CD4-positive, alpha-beta T cell treated with Interleukin-12 subunit alpha and Interleukin-12 subunit beta, for 1 hour (primary cell): ENCODE measurements at regions not wholly inside any gene's neighbourhood (a gene's known extent, or its start where the extent isn't known, plus 50 kb on each side); places are given as distances from the start of the nearest gene placed in this dataset.

Experiments
- DNase-seq: peaks from one replicate; pipeline ENCODE4 v3.0.0-alpha.2; 2020

DNA sequence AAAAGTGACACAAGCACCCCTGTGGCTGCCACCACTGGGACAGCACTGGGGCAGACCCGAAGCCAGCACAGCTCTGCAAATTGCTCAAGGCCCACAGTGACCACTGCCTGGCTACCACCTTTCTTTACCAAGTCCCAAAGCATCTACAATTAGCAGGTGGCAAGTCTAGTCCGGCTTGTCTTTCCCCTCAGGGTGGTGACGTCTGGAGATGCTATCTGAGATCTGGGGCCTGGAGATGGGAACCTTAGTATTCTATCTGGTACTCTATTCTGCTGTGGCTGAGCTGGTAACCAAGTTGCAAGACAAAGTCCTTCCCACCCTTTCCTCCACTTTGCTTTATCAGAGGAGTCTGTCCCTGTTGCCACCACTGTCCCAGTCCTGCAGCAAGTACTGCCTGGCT lies 1010.1 kb upstream of the FLRT2 start:
- DNase-seq, result no peak

DNA sequence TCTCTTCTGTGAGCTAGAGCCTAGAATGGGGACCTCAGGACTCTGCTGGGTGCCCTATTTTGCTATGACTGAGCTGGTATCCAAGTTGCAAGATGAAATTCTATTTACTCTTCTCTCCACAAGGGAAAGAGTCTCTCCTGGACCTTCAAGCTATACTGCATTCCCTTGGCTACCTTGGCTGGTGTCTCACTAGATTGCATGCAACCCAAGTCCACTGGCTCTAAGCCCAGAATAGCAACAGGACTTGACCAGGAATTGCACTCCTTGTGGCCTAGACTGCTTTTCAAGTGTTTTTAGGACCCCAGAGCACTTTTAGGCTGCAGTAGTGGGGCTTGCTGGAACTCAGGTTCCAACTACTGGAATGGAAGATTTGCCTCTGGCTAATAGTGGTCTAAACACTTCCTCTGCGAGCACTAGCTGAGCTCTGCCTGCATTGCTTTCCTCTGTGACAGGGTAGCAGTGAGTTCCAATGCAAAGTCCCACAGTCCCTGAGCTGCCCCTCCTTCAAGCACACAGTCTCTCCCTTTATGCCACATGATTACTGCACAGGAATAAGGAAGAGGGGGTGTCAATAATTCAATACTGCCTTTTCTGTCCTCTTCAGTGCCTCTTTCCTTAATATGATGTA lies 1009.1 kb upstream of the FLRT2 start:
- no peak for DNase-seq

DNA sequence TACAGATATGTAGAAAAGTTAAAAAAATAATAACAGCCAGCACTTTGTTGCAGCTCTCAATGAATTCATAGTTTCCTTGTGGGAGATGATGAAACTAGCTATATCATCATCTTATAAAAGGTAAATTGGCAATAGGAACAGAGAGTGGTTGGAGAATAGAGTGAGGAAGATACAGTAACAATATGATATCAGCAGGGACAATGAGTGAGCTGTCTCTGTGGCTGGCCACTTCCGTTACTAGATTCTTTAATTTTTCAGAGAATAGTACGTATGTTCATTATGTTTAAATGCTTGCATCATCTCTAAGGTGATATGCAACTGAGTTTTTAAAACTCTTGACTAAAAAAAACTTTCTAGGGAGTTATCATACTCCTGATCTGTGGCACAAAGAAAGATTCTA lies 1006.2 kb upstream of the FLRT2 start:
- no peak for DNase-seq

DNA sequence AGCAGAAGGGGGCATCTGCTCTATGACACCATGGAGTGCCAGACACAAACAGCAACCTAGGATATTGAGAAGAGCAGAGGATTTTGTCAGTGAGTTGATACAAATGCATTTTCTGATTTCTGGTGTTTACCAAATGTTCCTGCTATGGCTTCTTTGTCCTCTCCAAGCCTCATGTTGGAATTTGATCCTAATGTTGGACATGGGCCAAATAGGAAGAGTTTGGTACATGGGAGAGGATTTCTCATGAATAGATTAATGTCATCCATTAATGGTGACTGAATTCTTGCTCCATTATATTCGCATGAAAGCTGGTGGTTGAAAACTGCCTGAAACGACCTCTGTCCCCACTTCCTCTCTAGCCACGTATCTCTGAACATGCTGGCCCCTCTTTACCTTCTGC lies 1002.2 kb upstream of the FLRT2 start:
- DNase-seq, result no peak

DNA sequence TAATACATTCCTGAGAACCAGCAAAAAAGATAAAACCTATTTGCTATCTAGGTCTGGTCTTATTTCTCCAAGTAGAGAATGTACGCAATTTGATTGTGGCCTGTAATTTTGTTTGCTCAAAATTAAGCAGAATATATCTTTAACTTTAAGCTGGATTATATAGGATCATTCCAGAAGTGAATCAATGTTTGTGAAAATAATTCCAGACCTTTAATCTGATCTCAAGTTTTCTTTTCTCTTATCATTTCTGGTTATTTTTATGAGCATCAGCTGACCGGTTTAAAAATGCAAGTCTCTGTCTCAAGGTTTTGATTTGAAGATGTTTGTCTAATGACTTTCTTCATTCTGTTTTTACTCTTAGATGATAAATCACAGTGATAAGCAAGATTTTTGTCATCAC lies 997.9 kb upstream of the FLRT2 start:
- DNase-seq, result no peak

DNA sequence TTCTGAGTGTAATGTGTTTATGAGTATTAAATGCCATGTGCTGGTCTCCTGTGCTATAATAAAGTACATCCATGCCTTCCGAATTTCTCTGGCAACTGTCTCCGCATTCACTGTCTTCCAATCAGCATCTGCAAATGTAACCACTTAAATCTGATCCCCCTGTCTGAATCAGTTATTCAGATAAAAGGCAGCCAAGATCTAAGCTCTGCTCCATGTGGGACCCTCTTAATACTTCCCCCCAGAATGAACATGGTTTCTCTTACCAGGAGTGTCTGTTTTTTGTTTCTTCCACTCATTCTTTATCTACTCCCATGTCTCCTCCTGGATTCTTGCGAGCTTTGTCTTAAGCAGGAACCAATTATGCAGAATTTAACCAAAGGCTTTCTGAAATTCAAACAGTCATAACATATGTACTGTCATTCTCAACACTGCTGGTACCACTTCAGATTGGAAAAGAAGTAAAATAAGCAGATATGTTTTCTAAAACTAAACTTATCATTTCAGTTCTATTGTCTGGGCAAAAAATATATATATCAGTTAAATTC lies 996.7 kb upstream of the FLRT2 start:
- DNase-seq, result no peak

DNA sequence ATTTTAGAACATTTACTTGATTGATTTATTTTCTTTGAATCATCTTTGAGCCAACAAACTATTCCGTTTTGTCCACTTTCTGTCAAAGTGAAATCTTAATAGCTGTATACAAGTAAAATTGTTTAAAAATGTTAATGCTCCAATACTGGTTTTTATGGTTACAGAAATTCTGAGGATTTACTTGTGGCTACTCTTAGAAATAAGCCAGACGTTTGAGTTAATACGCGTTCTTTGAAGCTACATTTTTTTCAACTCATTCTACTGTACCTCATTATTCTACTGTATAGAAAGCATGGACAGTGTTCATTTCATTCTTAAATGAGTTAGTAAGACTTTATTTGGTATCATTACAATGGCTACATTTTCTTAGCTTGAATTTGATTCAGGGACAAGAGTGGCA lies 996.2 kb upstream of the FLRT2 start:
- no peak for DNase-seq

DNA sequence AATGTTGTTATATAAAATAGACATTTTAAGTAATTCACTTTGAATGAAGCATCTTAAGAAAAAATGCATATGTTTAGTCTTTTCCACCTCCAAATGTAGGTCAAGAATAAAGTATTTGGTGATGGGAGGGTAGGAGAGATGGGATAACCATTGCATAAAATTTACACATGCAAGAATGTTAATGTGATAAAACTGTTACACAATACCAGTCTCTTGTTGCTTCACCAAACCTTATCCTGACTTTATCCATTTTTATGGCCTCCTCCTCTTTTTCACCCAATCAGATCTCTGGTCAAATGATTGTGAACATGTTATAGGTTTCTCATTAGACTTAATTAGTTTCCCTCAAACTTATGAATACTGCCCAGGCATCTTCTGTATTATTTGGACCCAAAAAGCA lies 994.5 kb upstream of the FLRT2 start:
- DNase-seq, result no peak

DNA sequence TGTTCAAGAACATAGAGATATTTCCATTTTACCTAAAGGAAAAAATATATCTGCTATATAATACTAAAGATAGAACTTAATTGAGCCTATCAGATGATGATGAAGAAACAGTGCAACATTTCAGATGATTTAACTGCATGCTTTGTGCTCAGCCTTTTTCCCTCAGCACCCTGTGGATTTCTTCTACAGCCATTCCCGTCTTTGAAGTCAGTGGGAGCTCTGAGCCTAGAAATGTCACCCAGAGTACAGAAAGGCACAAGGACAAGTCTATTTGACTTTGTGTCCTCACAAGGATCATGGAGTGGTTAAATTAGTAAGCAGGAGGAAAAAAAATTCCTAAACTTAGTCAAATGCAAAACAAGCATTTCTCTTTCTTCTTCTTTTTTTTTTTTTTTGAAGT lies 994.0 kb upstream of the FLRT2 start:
- DNase-seq, result no peak

DNA sequence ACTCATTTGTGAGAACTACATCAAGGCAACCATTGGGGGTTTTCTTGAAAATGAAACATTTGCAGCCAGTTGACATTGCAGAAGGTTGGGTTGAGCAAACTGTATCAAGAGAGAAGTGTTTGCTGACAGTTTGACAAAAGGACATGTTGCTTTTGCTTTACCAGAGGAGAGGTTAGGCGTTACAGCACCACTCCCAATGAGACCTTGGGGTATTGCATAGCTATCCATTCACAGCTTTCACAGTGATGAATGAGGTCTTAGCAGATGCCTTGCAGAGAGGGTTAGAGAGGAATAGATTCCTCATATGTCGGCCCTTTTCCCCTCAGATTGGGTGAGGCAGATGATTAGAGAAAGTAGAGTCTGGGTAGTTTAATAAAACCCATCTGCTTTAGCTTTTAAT lies 988.9 kb upstream of the FLRT2 start:
- DNase-seq, result no peak

DNA sequence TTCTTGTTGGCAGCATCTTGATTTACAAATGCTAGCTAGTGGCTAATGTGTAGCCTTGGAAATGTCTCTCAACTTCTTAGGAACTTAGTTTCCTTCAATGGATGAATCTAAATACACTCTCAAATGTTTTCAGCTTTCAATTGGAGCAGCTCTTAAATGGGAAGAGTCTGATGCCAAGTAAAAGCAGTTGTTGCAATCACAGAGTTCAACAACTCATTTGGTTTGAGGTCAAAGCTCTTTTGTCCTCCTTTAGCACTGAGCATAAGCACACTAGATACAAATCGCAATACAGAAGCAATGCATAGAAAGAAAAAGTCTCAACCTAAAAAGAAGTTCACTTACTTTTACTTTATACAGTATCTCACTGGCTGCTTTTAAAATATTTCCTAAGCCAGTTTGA lies 986.1 kb upstream of the FLRT2 start:
- no peak for DNase-seq

DNA sequence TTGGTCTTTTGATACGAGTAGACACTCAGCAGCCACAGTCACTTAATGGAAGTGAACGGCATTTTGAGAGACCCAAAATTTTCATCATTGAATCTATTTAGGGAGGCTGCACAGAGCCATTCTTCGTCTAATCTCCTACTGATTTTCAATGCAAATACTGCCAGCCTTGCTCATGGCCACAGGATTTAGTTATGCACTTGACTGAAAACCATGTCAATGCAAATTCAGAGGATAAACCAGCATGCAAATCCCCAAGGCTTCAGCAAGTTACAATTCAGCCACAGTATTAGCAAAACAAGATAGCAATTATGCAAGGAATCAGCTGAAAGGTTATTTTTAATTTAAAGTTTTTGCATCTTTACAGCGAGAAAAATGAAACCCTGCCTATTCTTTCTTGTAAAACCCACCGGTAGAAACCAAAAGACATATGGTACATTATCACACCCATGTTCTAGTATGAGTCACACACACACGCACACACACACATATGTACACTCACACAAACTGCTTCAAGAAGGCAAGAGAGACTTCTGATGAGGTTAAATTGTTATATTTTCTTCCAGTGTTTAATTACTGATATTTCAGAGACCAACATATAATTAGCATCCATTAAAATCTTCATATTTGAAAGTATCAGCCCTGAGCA lies 985.3 kb upstream of the FLRT2 start:
- DNase-seq, result no peak

DNA sequence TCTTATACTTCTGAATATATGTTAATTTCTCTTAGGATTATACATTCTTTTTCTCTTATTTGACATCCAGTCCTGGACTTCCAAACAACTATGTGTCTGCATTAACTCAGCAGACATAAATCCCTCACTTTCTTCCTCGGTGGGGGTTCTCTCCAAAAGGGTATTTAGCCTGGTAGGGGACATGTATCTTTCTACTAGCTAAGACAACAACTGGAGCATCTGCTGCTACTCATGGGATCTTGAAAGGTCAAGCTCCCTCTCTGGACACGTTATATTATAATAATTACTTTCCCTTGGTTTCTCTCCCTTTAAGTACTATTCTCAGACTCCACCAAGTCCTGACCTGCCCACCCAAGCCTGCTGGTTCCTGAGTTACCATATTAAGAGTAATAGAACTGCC lies 983.7 kb upstream of the FLRT2 start:
- DNase-seq, result no peak

DNA sequence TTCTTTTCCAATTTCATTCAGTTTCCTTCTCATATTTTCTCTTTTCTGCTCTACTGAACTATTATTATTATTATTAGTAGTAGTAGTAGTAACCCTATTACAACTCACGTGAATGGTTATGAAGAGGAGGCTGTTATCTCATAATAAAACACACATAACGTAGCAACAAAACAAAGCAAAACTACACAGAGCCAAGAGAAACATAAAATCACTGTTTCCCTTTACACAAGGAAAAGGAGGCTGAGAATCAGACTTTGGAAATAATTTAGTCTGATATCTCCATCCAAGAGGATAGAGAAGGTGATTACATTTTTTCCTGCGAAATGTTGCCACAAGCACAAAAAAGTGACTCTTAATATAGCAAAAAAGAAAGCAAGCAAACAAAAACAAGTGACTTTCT lies 975.8 kb upstream of the FLRT2 start:
- DNase-seq, result no peak

DNA sequence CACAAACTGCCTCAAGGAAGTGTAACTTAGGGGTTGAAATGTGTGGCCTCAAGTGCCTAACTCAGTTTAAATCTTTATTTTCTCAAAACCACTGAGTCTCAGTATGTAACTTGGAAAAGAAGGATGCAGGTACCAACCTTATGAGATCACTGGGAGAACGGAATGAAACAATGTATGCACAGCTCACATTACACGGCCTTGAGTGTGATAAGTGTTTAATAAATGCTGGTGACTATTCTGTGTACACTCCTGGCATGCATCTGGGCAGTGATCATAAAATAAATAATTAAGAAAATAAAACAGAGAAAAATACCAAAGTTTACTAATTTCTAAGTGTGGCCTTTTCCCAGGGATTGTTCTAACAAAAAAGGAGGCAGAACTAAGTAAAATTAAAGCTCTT lies 974.5 kb upstream of the FLRT2 start:
- no peak for DNase-seq

DNA sequence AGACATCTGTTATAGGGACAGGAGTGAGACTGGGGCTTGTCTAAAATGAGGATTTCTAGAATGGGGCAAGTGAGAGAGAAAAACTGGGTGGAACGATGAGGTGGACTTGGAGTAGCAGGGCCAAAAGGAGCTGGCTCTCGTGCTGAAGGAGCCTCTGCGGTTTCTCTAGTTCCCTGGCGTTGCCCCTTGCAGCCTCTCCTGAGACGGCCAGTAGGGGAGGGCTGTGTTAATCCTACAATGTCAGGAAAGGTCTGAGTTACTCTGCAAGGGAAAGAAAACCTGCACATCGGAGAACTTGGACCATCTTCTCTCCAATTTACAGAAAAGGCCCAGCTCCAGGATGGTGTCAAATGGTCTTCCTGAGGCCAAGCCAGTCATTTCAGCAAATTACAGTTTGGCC lies 963.8 kb upstream of the FLRT2 start:
- DNase-seq, result no peak

DNA sequence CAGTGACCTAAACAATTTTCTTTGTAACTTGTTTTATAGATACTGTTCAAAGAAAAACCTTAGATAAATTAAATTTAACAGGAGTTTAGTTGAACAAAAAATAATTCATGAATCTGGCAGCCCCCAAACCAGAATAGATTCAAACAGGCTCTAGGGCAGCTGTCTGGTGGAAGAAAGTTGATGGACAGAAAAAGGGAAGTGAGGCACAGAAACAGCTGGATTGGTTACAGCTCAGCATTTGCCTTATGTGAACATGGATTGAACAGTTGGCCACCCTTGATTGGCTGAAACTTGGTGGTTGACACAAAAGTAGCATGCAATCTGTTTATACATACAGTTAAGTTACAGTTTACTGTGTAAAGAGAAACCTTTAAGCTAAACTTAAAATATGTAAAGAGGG lies 954.3 kb upstream of the FLRT2 start:
- DNase-seq, result no peak

DNA sequence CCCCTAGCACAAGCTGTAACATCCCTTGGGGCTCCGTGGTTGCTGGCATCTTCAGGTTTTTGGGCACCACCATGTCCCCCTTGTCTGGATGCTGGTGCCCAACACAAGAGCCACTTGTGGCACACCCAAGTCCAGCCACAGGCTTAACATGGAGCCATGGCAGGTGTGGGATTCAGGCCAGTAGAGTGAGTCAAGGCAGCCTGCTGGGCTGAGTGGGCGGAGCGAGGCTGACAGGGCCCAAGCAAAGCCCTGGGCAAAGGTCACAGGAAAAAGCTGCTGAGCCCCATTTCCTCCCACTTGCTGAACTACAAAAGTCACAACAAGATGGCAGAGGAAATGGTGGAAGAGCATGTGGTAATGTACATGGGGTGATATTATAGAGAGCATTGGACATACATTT lies 950.7 kb upstream of the FLRT2 start:
- no peak for DNase-seq

DNA sequence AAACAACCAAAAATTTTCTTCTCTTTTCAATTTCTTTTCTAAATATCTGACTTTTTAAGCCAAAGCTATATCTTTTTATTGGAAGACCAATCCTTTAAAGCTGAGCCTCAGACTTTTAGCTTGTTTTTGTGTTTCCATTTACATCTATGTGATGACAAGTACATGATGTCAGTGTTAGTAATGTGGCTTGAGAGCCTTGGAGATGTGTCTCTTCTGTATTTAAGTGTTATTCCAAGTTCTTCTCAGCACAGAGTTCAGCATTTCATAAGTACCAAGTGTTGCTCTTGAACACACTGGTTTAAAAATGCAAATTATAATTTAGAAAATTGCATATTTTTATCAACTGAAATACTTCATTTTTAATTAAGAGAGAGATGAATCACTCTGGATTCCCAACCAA lies 948.9 kb upstream of the FLRT2 start:
- no peak for DNase-seq

DNA sequence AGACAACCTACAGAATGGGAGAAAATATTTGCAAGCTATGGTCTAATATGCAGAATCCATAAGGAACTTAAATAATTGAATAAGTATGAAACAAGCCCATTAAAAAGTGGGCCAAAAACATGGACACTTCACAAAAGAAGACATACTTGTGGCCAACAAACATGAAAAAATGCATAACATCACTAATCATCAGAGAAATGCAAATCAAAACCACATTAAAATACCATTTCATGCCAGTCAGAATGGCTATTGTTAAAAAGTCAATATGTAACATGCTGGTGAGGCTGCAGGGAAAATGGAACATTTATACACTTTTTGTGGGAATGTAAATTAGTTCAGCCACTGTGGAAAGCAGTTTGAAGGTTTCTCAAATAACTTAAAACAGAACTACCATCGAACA lies 945.4 kb upstream of the FLRT2 start:
- DNase-seq, result no peak

DNA sequence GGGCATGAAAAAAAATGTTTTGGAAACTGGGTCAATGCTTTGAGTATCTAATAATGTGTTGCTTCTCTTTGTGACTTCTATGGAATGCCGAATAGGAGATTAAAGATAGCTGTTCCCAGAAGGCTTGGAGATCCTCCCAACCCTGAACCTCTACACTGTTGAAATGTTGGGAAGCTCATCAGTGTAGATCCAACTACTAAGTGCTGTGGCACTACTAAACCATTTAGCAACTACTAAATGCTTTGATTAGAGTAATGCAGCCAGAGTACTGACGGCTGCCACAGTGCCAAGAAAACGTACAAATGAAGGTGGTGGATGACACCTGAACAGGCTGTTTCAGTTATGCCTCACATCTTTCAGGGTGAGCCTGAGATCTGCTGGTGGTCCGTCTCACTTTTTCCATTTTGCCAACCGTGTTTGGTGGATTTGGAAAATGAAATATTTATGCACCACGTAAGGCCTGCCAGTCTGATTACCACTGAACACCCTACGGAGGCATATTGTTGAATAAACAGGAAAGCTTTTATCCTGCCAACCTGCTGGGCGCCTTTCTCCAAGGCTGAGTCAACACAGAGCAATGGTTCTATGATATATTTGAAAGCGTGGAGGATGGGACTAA lies 938.0 kb upstream of the FLRT2 start:
- no peak for DNase-seq

DNA sequence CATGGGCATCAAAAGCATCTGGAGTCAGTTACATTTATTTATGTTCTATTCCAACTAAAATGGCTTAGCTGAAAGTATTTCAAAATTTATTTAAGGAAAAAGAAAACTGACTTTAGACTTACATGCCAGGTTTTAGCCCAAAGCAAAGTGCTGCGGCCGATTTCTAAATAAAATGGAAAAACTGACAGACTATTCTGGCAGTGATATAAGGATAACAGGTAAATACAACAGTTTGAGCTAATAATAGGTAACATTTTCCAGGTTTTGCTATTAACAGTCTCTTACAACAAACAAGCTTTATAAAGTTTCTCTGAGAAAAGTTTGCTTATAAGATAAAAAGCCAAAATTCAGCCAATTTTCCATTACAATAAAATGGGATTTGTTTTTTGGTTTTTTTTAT lies 937.2 kb upstream of the FLRT2 start:
- no peak for DNase-seq

DNA sequence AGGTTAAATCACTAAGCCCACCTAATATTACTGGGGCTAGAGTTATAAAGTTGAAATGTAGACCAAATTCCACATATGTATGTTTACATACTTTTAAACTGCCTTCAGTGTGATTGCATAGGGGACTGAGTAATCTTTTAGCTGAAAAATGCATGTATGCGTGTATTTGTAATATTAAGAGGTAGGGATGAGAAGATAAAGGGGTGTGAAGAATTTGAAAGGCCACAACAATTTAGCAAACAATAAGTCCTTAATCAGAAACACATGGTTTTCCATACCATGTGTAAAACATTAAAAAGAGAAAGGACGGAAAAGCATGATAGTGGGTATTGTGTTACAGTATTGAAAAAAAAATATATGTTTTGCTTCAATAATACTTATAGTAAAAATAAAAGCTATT lies 919.9 kb upstream of the FLRT2 start:
- no peak for DNase-seq

DNA sequence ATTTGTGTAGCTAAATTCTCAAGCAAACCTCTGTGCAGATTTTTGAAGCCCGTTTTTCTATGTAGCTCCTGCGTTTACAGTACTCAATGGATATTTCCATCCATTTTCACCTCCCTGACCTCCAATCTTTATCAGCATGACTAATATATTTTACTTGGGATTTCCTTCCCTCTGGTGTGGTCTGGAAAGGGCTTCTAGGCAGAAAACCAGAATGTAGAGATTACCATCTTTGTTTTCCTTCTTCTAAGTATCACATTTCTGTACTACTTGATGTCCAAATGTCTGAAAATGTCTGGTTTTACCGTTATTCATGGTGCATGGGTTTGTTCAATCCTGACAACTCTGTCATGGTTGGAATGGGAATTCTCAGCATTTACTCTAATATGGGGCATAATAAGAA lies 907.6 kb upstream of the FLRT2 start:
- no peak for DNase-seq

DNA sequence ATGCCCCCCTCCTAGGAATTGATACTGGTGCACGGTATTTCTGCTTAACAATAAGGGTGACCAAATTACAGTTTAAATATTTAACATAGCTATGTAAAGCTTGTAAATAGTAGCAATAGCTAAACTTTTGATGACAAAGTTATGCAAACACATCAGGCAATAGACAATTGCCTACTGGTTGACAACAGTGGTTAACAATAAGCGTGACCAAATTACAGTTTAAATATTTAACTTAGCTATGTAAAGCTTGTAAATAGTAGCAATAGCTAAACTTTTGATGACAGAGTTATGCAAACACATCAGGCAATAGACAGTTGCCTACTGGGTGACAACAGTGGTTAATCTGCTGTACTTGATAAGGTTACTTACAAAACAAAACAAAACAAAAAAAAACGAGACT lies 886.5 kb upstream of the FLRT2 start:
- no peak for DNase-seq
